SK-N-SH (cell line): ENCODE measurements at regions not wholly inside any gene's neighbourhood (a gene's known extent, or its start where the extent isn't known, plus 50 kb on each side); places are given as distances from the start of the nearest gene placed in this dataset.

Experiments
- CTCF ChIA-PET: fragments of 300-600, 350-600 bp; formaldehyde crosslinking; extraction: SDS; loops from one replicate; lab custom pipeline; 2021; lab: Yijun Ruan, JAX
- POLR2A ChIA-PET: fragments of 350-600 bp; sonication (Branson Sonifier 250); formaldehyde crosslinking; extraction: SDS; loops from one replicate; lab custom pipeline; 2020; ENCODE audit warnings: antibody characterized with exemption, inconsistent platforms; lab: Yijun Ruan, JAX
- DNase-seq: peaks from one replicate; pipeline ENCODE4 v3.0.0; 2012
- H2AFZ ChIP-seq: fragments of 200-600 bp; sonication (generic); 2 replicates; pipeline ENCODE4 v1.8.1; 2016; ENCODE audit warnings: antibody characterized with exemption, mild to moderate bottlenecking, low read depth
- H3F3A ChIP-seq: fragments of 200-600 bp; sonication (generic); replicated peaks from 2 replicates; pipeline ENCODE3; 2016; ENCODE audit warnings: antibody characterized with exemption, mild to moderate bottlenecking; ENCODE audit not compliant: insufficient read depth
- H3K27ac ChIP-seq, 2 experiments: fragments of 200-500 bp in 1 of 2; fragments of 200-600 bp in 1 of 2; sonication (Bioruptor generic) in 1 of 2; sonication (generic), shearing (Covaris generic) in 1 of 2; 2 replicates each; pipeline versions ENCODE4 v1.5.1 to v1.6.1; 2014 to 2016; ENCODE audit warnings: low read depth in 2 of 2, inconsistent platforms in 1 of 2, low read length in 1 of 2, mild to moderate bottlenecking in 1 of 2, mixed read lengths in 1 of 2
- H3K27me3 ChIP-seq: fragments of 200-600 bp; sonication (generic), shearing (Covaris generic); 2 replicates; pipeline ENCODE4 v1.6.1; 2016; ENCODE audit warnings: mixed run types; ENCODE audit not compliant: insufficient read depth
- H3K36me3 ChIP-seq, 2 experiments: fragments of 200-500 bp in 1 of 2; fragments of 200-600 bp in 1 of 2; sonication (Bioruptor generic) in 1 of 2; sonication (generic) in 1 of 2; replicated peaks in 1 of 2; 2 replicates each; pipeline versions ENCODE3 to v1.5.1; 2014 to 2016; ENCODE audit warnings: low read length in 1 of 2, mild to moderate bottlenecking in 1 of 2; ENCODE audit not compliant: insufficient read depth in 2 of 2, control insufficient read depth in 1 of 2
- H3K4me1 ChIP-seq, 2 experiments: fragments of 200-500 bp in 1 of 2; fragments of 200-600 bp in 1 of 2; sonication (Bioruptor generic) in 1 of 2; sonication (generic), shearing (Covaris generic) in 1 of 2; 2 replicates each; pipeline versions ENCODE4 v1.5.1 to v1.6.1; 2014 to 2016; ENCODE audit warnings: low read depth in 1 of 2, low read length in 1 of 2, mixed run types in 1 of 2; ENCODE audit not compliant: insufficient read depth in 2 of 2, control insufficient read depth in 1 of 2
- H3K4me2 ChIP-seq: fragments of 200-600 bp; sonication (generic), shearing (Covaris generic); 2 replicates; pipeline ENCODE4 v1.6.1; 2017; ENCODE audit warnings: mixed run types
- H3K4me3 ChIP-seq, 2 experiments: fragments of 200-500 bp in 1 of 2; fragments of 200-600 bp in 1 of 2; sonication (Bioruptor generic) in 1 of 2; sonication (generic), shearing (Covaris generic) in 1 of 2; 2 replicates each; pipeline versions ENCODE4 v1.5.1 to v1.8.1; 2014 to 2016; ENCODE audit warnings: low read depth in 2 of 2, inconsistent platforms in 1 of 2, low read length in 1 of 2, mild to moderate bottlenecking in 1 of 2, mixed read lengths in 1 of 2, moderate library complexity in 1 of 2
- H3K79me2 ChIP-seq: fragments of 200-600 bp; sonication (generic); 2 replicates; pipeline ENCODE4 v1.8.1; 2017; ENCODE audit warnings: mild to moderate bottlenecking; ENCODE audit not compliant: insufficient read depth
- H3K9ac ChIP-seq: fragments of 200-600 bp; sonication (generic); 2 replicates; pipeline ENCODE4 v1.6.1; 2017; ENCODE audit warnings: mixed run types
- H3K9me2 ChIP-seq: fragments of 200-600 bp; sonication (generic); 2 replicates; pipeline ENCODE4 v1.6.1; 2017; ENCODE audit warnings: mixed run types
- H3K9me3 ChIP-seq: fragments of 200-600 bp; sonication (generic); 2 replicates; pipeline ENCODE4 v1.6.1; 2017; ENCODE audit warnings: mixed run types, mild to moderate bottlenecking, moderate library complexity
- H4K20me1 ChIP-seq: fragments of 200-600 bp; sonication (generic); 2 replicates; pipeline ENCODE4 v1.6.1; 2017; ENCODE audit warnings: mild to moderate bottlenecking, mixed run types; ENCODE audit not compliant: insufficient read depth
- ELF1 ChIP-seq: IDR thresholded peaks from 2 replicates; pipeline ENCODE4 v1.4.0; 2012
- EP300 ChIP-seq, 2 experiments: IDR thresholded peaks; 2 replicates each; pipeline versions ENCODE4 v1.4.0 to v1.6.1; 2012; ENCODE audit warnings: borderline replicate concordance in 1 of 2, low read depth in 1 of 2, low read length in 1 of 2
- FOXM1 ChIP-seq: IDR thresholded peaks from 2 replicates; pipeline ENCODE4 v1.4.0; 2012; ENCODE audit warnings: low read depth, mild to moderate bottlenecking
- GABPA ChIP-seq: IDR thresholded peaks from 2 replicates; pipeline ENCODE4 v1.4.0; 2012; ENCODE audit warnings: low read depth, mild to moderate bottlenecking
- GATA2 ChIP-seq: sonication (generic); formaldehyde crosslinking; IDR thresholded peaks from 2 replicates; pipeline ENCODE4 v1.5.0; 2020; ENCODE audit warnings: mild to moderate bottlenecking, missing genetic modification reagents
- NRF1 ChIP-seq: IDR thresholded peaks from 2 replicates; pipeline ENCODE4 v1.6.1; 2012; ENCODE audit warnings: low read depth, mild to moderate bottlenecking, low read length
- PBX3 ChIP-seq: IDR thresholded peaks from 2 replicates; pipeline ENCODE4; 2012
- RFX5 ChIP-seq: IDR thresholded peaks from 2 replicates; pipeline ENCODE4 v1.6.1; 2012; ENCODE audit warnings: mild to moderate bottlenecking, improper control_type of control experiment, low read length
- SMC3 ChIP-seq: IDR thresholded peaks from 2 replicates; pipeline ENCODE4 v1.6.1; 2012; ENCODE audit warnings: low read depth, low read length, improper control_type of control experiment
- TAF1 ChIP-seq: IDR thresholded peaks from 2 replicates; pipeline ENCODE4 v1.6.1; 2012; ENCODE audit warnings: low read depth, mild to moderate bottlenecking, low read length, moderate library complexity, borderline replicate concordance
- TCF12 ChIP-seq: IDR thresholded peaks from 2 replicates; pipeline ENCODE4 v1.4.0; 2012
- TEAD4 ChIP-seq: IDR thresholded peaks from 2 replicates; pipeline ENCODE4 v1.4.0; 2012; ENCODE audit warnings: mild to moderate bottlenecking, borderline replicate concordance; ENCODE audit not compliant: insufficient read depth
- YY1 ChIP-seq: IDR thresholded peaks from 2 replicates; pipeline ENCODE4 v1.4.0; 2012; ENCODE audit warnings: low read depth, mild to moderate bottlenecking
- WGBS: methylation state at CpG from one replicate; pipeline ENCODE4 v1.1.6; 2017; ENCODE audit warnings: low lambda C conversion rate; 5-methylcytosine and 5-hydroxymethylcytosine counted together
- TF ChIP-seq, protein P1 (sequence below): IDR thresholded peaks from 2 replicates; pipeline ENCODE4 v1.6.1; 2012; ENCODE audit warnings: mild to moderate bottlenecking, low read depth, low read length, moderate library complexity
- TF ChIP-seq, protein P2 (sequence below): IDR thresholded peaks from 2 replicates; pipeline ENCODE4 v1.4.0; 2012; ENCODE audit warnings: low read depth, borderline replicate concordance
- TF ChIP-seq, protein P3 (sequence below): fragments of 150-350 bp; IDR thresholded peaks from 2 replicates; pipeline ENCODE4 v1.6.1; 2016; ENCODE audit warnings: mild to moderate bottlenecking, low read depth, low read length
- TF ChIP-seq, protein P4 (sequence below): fragments of 150-350 bp; IDR thresholded peaks from 2 replicates; pipeline ENCODE4 v1.6.1; 2017; ENCODE audit warnings: antibody characterized with exemption, low read length, low read depth, borderline replicate concordance

- TF ChIP-seq, protein P1, sequence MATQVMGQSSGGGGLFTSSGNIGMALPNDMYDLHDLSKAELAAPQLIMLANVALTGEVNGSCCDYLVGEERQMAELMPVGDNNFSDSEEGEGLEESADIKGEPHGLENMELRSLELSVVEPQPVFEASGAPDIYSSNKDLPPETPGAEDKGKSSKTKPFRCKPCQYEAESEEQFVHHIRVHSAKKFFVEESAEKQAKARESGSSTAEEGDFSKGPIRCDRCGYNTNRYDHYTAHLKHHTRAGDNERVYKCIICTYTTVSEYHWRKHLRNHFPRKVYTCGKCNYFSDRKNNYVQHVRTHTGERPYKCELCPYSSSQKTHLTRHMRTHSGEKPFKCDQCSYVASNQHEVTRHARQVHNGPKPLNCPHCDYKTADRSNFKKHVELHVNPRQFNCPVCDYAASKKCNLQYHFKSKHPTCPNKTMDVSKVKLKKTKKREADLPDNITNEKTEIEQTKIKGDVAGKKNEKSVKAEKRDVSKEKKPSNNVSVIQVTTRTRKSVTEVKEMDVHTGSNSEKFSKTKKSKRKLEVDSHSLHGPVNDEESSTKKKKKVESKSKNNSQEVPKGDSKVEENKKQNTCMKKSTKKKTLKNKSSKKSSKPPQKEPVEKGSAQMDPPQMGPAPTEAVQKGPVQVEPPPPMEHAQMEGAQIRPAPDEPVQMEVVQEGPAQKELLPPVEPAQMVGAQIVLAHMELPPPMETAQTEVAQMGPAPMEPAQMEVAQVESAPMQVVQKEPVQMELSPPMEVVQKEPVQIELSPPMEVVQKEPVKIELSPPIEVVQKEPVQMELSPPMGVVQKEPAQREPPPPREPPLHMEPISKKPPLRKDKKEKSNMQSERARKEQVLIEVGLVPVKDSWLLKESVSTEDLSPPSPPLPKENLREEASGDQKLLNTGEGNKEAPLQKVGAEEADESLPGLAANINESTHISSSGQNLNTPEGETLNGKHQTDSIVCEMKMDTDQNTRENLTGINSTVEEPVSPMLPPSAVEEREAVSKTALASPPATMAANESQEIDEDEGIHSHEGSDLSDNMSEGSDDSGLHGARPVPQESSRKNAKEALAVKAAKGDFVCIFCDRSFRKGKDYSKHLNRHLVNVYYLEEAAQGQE, result no peak
- TF ChIP-seq GATA2 (CRISPR knock-in tag), result no peak
- TF ChIP-seq, protein P2, sequence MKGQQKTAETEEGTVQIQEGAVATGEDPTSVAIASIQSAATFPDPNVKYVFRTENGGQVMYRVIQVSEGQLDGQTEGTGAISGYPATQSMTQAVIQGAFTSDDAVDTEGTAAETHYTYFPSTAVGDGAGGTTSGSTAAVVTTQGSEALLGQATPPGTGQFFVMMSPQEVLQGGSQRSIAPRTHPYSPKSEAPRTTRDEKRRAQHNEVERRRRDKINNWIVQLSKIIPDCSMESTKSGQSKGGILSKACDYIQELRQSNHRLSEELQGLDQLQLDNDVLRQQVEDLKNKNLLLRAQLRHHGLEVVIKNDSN, result no peak
These were observed 658.6 kb upstream of the FANCL start (continued) for GRCh38 chr2:58899692-58900091.

GRCh38 chr2:58896638-58897037 is 655.5 kb upstream of the FANCL start:
- no peak overlapping the region for H3K27ac ChIP-seq
- H3K79me2 ChIP-seq, result no peaks in the 10 kb centered on the region
- no peaks in the 10 kb centered on the region for H3K9me2 ChIP-seq
- ChIA-PET POLR2A (no interaction called here), CTCF (interaction anchor here (0.7 kb wide), 1 partner anchor 51 kb away, joined by 3 read pairs; no protein-coding TSS in a partner anchor)
- no peak overlapping the region for H2AFZ ChIP-seq
- no peak overlapping the region for H3K4me3 ChIP-seq
- no peaks in the 10 kb centered on the region for H4K20me1 ChIP-seq
- H3K4me1 ChIP-seq, result no peaks in the 10 kb centered on the region
- H3K9ac ChIP-seq, result no peak overlapping the region
- 3% methylated on average over 3 of the region's 3 CpGs for WGBS
- H3K9me3 ChIP-seq, result no peaks in the 10 kb centered on the region
- no peak overlapping the region for H3K4me2 ChIP-seq
- TF ChIP-seq RFX5 (no peak), SMC3 (no peak), YY1 (no peak)
- H3K27me3 ChIP-seq, result no peaks in the 10 kb centered on the region; the same call in 1 of the 2 replicates
- H3F3A ChIP-seq, result no peaks in the 10 kb centered on the region
- DNase-seq, result no peak
- no peaks in the 10 kb centered on the region for H3K36me3 ChIP-seq

- no peaks in the 10 kb centered on the region for H4K20me1 ChIP-seq
- no peaks in the 10 kb centered on the region for H3K36me3 ChIP-seq
- H3K27ac ChIP-seq, result no peak overlapping the region
- no peaks in the 10 kb centered on the region for H3K9me2 ChIP-seq
- H3K9me3 ChIP-seq, result no peaks in the 10 kb centered on the region
- WGBS, result 45% methylated on average over 2 of the region's 4 CpGs
- H3K4me3 ChIP-seq, result no peak overlapping the region
- no peak overlapping the region for H2AFZ ChIP-seq
- H3K4me2 ChIP-seq, result no peak overlapping the region
- no peaks in the 10 kb centered on the region; the same call in 1 of the 2 replicates for H3K27me3 ChIP-seq
- no peaks in the 10 kb centered on the region for H3K79me2 ChIP-seq
- POLR2A ChIA-PET, result no interaction called here
- H3K9ac ChIP-seq, result no peak overlapping the region
- CTCF ChIA-PET, result no interaction called here
- no peak for DNase-seq
- H3K4me1 ChIP-seq, result no peaks in the 10 kb centered on the region
- H3F3A ChIP-seq, result no peaks in the 10 kb centered on the region
- TF ChIP-seq YY1 (no peak), SMC3 (no peak), GABPA (no peak), FOXM1 (no peak), TCF12 (no peak), ELF1 (no peak), TAF1 (no peak), EP300 (IDR thresholded peaks at IDR 0.05; ENCODE audit: borderline replicate concordance in 1 of 2, low read depth in 1 of 2, low read length in 1 of 2) (no peak), TEAD4 (no peak), NRF1 (no peak), PBX3 (no peak)
- TF ChIP-seq, protein P3, sequence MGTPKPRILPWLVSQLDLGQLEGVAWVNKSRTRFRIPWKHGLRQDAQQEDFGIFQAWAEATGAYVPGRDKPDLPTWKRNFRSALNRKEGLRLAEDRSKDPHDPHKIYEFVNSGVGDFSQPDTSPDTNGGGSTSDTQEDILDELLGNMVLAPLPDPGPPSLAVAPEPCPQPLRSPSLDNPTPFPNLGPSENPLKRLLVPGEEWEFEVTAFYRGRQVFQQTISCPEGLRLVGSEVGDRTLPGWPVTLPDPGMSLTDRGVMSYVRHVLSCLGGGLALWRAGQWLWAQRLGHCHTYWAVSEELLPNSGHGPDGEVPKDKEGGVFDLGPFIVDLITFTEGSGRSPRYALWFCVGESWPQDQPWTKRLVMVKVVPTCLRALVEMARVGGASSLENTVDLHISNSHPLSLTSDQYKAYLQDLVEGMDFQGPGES, result no peak
- TF ChIP-seq, protein P4, sequence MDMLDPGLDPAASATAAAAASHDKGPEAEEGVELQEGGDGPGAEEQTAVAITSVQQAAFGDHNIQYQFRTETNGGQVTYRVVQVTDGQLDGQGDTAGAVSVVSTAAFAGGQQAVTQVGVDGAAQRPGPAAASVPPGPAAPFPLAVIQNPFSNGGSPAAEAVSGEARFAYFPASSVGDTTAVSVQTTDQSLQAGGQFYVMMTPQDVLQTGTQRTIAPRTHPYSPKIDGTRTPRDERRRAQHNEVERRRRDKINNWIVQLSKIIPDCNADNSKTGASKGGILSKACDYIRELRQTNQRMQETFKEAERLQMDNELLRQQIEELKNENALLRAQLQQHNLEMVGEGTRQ, result no peak
These were observed 654.7 kb upstream of the FANCL start for GRCh38 chr2:58895857-58896256.
